ENCODE measurements at regions not wholly inside any gene's neighbourhood (a gene's known extent, or its start where the extent isn't known, plus 50 kb on each side); places are given as distances from the start of the nearest gene placed in this dataset.

DNA sequence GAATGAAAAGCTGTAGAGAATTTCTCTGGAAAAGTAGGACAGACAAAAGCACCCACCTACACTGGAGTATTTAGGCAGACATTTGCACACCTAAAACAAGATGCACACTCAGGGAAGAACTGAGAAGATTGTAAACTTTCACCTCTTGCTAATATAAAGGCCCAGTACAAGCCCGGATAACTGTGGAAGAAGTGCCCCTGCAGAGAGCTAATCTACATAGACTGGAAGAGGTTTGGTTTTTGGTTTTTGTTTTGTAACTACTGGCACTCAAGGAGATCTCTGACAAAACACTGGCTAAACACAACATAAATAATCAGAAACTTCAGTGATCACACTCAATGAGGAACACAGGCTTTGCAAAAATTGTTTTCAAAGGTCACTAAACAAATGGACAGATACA lies 782.2 kb upstream of the SLC8A1 start:
- no peak for TF ChIP-seq EZH2phosphoT487 (IDR thresholded peaks at IDR 0.05; ENCODE audit: low read length)
- no peak for TF ChIP-seq EZH2 (optimal IDR thresholded peaks at IDR 0.05; ENCODE audit: low read depth, low read length)
- TF ChIP-seq CTCF (IDR thresholded peaks at IDR 0.05; ENCODE audit: low read length), result no peak
- no peaks in the 10 kb centered on the region for H3K4me1 ChIP-seq (ENCODE audit: low read length)
- no peak overlapping the region for H3K4me3 ChIP-seq (ENCODE audit: low read length)
- no peak overlapping the region for H2AFZ ChIP-seq (ENCODE audit: low read length)
- no peaks in the 10 kb centered on the region for H3K79me2 ChIP-seq (ENCODE audit: low read length)
- no peaks in the 10 kb centered on the region for H3K9me2 ChIP-seq (replicated peaks; ENCODE audit: insufficient read depth, low read length)
- 0 out of 2 replicates have a peak, but pooled peaks cover 3% of the 10 kb centered on the region for H3K9me3 ChIP-seq (replicated peaks; ENCODE audit: insufficient read depth, low read length)
- H3K36me3 ChIP-seq (replicated peaks; ENCODE audit: insufficient read depth, low read length), result no peaks in the 10 kb centered on the region
- H3K27ac ChIP-seq (ENCODE audit: low read length), result no peak overlapping the region
- no peaks in the 10 kb centered on the region for H4K20me1 ChIP-seq (ENCODE audit: insufficient read depth, low read length)
- H3K4me2 ChIP-seq (ENCODE audit: low read depth, low read length), result no peak overlapping the region
- H3K9ac ChIP-seq (ENCODE audit: low read length), result no peak overlapping the region
- no peaks in the 10 kb centered on the region for H3F3A ChIP-seq (ENCODE audit: insufficient read depth, low read length)
- DNase-seq, result no peak
- no peaks in the 10 kb centered on the region for H3K27me3 ChIP-seq (replicated peaks; ENCODE audit: insufficient read depth, low read length)

DNA sequence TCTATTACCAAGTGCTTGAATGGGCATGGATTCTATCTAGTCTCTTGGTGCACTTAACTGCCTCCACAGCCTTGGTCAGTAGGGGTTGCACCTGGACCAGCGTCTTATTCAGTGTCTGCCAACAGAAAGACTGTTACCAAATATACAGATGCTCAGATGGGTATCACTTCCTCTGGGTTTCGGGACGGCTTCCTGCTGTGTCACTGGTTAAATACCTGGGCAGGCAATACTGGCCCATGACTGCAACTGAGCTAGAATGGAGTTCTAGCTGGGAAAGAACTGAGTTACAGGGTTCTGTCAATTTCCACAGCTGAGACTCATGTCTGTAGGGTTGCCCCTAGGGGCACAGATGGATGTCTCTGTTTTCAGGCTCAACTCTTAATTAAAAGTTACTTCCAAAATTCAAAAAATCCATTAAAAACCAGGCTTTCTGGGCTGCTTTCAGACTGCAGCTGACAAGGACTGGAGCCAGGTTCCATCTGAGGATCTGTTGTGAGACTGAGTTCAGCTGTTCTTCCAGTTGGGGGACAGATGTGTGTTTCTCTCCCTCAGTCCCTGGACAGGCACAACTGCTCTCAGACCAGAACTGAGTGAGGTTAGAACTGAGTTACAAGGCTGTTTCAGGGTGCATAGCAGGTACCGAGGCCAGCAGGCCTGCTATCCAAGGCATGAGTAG lies 789.6 kb upstream of the SLC8A1 start:
- Histone ChIP-seq H4K20me1 (ENCODE audit: insufficient read depth, low read length) (no peaks in the 10 kb centered on the region), H3F3A (ENCODE audit: insufficient read depth, low read length) (peaks cover 8% of the 10 kb centered on the region), H3K9ac (ENCODE audit: low read length) (no peak overlapping the region), H2AFZ (ENCODE audit: low read length) (peak overlapping the region; percentile 47), H3K4me3 (ENCODE audit: low read length) (peak overlapping the region; percentile 37; the same call in 1 of the 2 replicates), H3K4me1 (ENCODE audit: low read length) (peaks cover 37% of the 10 kb centered on the region), H3K36me3 (replicated peaks; ENCODE audit: insufficient read depth, low read length) (no peaks in the 10 kb centered on the region), H3K27ac (ENCODE audit: low read length) (peak overlapping the region; percentile 58), H3K4me2 (ENCODE audit: low read depth, low read length) (peak overlapping the region; percentile 68), H3K9me3 (replicated peaks; ENCODE audit: insufficient read depth, low read length) (no peaks in the 10 kb centered on the region), H3K27me3 (replicated peaks; ENCODE audit: insufficient read depth, low read length) (no peaks in the 10 kb centered on the region), H3K9me2 (replicated peaks; ENCODE audit: insufficient read depth, low read length) (no peaks in the 10 kb centered on the region), H3K79me2 (ENCODE audit: low read length) (no peaks in the 10 kb centered on the region)
- TF ChIP-seq CTCF (IDR thresholded peaks at IDR 0.05; ENCODE audit: low read length) (peak; percentile 44), EZH2 (optimal IDR thresholded peaks at IDR 0.05; ENCODE audit: low read depth, low read length) (no peak)
- DNase-seq, result peak; percentile 90

GRCh38 chr2:41242001-41242331 lies 790.1 kb upstream of the SLC8A1 start:
- Histone ChIP-seq H4K20me1 (ENCODE audit: insufficient read depth, low read length) (no peaks in the 10 kb centered on the region), H3K27me3 (replicated peaks; ENCODE audit: insufficient read depth, low read length) (no peaks in the 10 kb centered on the region), H3K79me2 (ENCODE audit: low read length) (no peaks in the 10 kb centered on the region), H3K4me2 (ENCODE audit: low read depth, low read length) (peak overlapping the region; percentile 68), H3K9me2 (replicated peaks; ENCODE audit: insufficient read depth, low read length) (no peaks in the 10 kb centered on the region), H3K9ac (ENCODE audit: low read length) (no peak overlapping the region), H3K9me3 (replicated peaks; ENCODE audit: insufficient read depth, low read length) (no peaks in the 10 kb centered on the region), H3K4me1 (ENCODE audit: low read length) (peaks cover 37% of the 10 kb centered on the region), H3F3A (ENCODE audit: insufficient read depth, low read length) (peaks cover 8% of the 10 kb centered on the region), H3K4me3 (ENCODE audit: low read length) (no peak overlapping the region), H3K27ac (ENCODE audit: low read length) (peak overlapping the region; percentile 58; the same call in 1 of the 2 replicates), H2AFZ (ENCODE audit: low read length) (peak overlapping the region; percentile 47), H3K36me3 (replicated peaks; ENCODE audit: insufficient read depth, low read length) (no peaks in the 10 kb centered on the region)
- no peak for TF ChIP-seq EZH2 (optimal IDR thresholded peaks at IDR 0.05; ENCODE audit: low read depth, low read length)
- no peak for TF ChIP-seq EZH2phosphoT487 (IDR thresholded peaks at IDR 0.05; ENCODE audit: low read length)
- TF ChIP-seq CTCF (IDR thresholded peaks at IDR 0.05; ENCODE audit: low read length), result no peak
- DNase-seq, result no peak

Data from MM.1S (cell line).